PC-9 (cell line): ENCODE measurements at regions not wholly inside any gene's neighbourhood (a gene's known extent, or its start where the extent isn't known, plus 50 kb on each side); places are given as distances from the start of the nearest gene placed in this dataset.

ENCODE experiments used
- BruUV-seq: library from RNA; stranded (reverse); fragments of 400-500 nt; replicated peaks from 2 replicates; lab custom pipeline; 2021; lab: Mats Ljungman, UMichigan
- CTCF ChIA-PET: fragments of 300-600 bp; sonication (Branson Sonifier 250); formaldehyde crosslinking; loops from one replicate; lab custom pipeline; 2022; ENCODE audit warnings: antibody characterized with exemption; lab: Charles Lee
- POLR2A ChIA-PET: fragments of 300-600 bp; sonication (Branson Sonifier 250); formaldehyde crosslinking; loops from one replicate; lab custom pipeline; 2022; ENCODE audit warnings: antibody characterized with exemption; ENCODE audit not compliant: unreplicated experiment; lab: Charles Lee
- DNase-seq, 2 experiments: peaks; one replicate each; pipeline versions ENCODE4 v3.0.0 to v3.0.0-alpha.2; 2015 to 2022; ENCODE audit warnings: mixed read lengths in 1 of 2
- H2AFZ ChIP-seq: fragments of 200-600 bp; sonication (generic); 2 replicates; pipeline ENCODE4 v1.8.1; 2017; ENCODE audit warnings: antibody characterized with exemption
- H3F3A ChIP-seq: fragments of 200-600 bp; sonication (generic); 2 replicates; pipeline ENCODE4 v1.8.1; 2017; ENCODE audit warnings: antibody characterized with exemption, mild to moderate bottlenecking, low read depth; ENCODE audit not compliant: insufficient read depth
- H3K27ac ChIP-seq: fragments of 200-600 bp; sonication (generic); 2 replicates; pipeline ENCODE4 v1.6.1; 2016; ENCODE audit warnings: mixed run types
- H3K27me3 ChIP-seq: fragments of 200-600 bp; sonication (generic); 2 replicates; pipeline ENCODE4 v1.6.1; 2016; ENCODE audit warnings: low read depth, mixed run types; ENCODE audit not compliant: insufficient read depth
- H3K36me3 ChIP-seq: fragments of 200-600 bp; sonication (generic); 2 replicates; pipeline ENCODE4 v1.6.1; 2016; ENCODE audit warnings: low read depth, mixed run types
- H3K4me1 ChIP-seq: fragments of 200-600 bp; sonication (generic); replicated peaks from 2 replicates; pipeline ENCODE4 v1.6.1; 2016; ENCODE audit warnings: mixed run types; ENCODE audit not compliant: insufficient read depth
- H3K4me2 ChIP-seq: fragments of 200-600 bp; sonication (generic); 2 replicates; pipeline ENCODE4 v1.6.1; 2017; ENCODE audit warnings: mixed run types
- H3K4me3 ChIP-seq: fragments of 200-600 bp; sonication (generic); 2 replicates; pipeline ENCODE4 v1.6.1; 2016; ENCODE audit warnings: mixed run types
- H3K79me2 ChIP-seq: fragments of 200-600 bp; sonication (generic); 2 replicates; pipeline ENCODE4 v1.6.1; 2017; ENCODE audit warnings: low read depth, mixed run types
- H3K9me2 ChIP-seq: fragments of 200-600 bp; sonication (generic); 2 replicates; pipeline ENCODE4 v1.8.1; 2017; ENCODE audit warnings: mild to moderate bottlenecking; ENCODE audit not compliant: insufficient read depth
- H3K9me3 ChIP-seq: fragments of 200-600 bp; sonication (generic); 2 replicates; pipeline ENCODE4 v1.8.1; 2016; ENCODE audit warnings: low read depth; ENCODE audit not compliant: insufficient read depth
- H4K20me1 ChIP-seq: fragments of 200-600 bp; sonication (generic); 2 replicates; pipeline ENCODE4 v1.8.1; 2017; ENCODE audit not compliant: insufficient read depth
- CTCF ChIP-seq: fragments of 200-600 bp; sonication (generic); conservative IDR thresholded peaks from 2 replicates; pipeline ENCODE4 v1.6.1; 2017; ENCODE audit warnings: mixed run types, antibody characterized with exemption, mild to moderate bottlenecking, moderate library complexity
- EZH2 ChIP-seq: fragments of 200-600 bp; sonication (generic); IDR thresholded peaks from 2 replicates; pipeline ENCODE4 v1.8.0; 2017; ENCODE audit warnings: antibody characterized with exemption, low read depth
- intact Hi-C: fragments of 100-400 bp; cut with micrococcal nuclease; formaldehyde crosslinking; loops from one replicate; pipeline ENCODE4 v1.10.0; 2022; ENCODE audit not compliant: unreplicated experiment

GRCh38 chr20:21609221-21609620, 95.4 kb upstream of the NKX2-2 start:
- no peaks in the 10 kb centered on the region for H3F3A ChIP-seq
- no peaks in the 10 kb centered on the region for H3K36me3 ChIP-seq
- no peaks in the 10 kb centered on the region for H3K4me1 ChIP-seq
- H4K20me1 ChIP-seq, result no peaks in the 10 kb centered on the region
- no peaks in the 10 kb centered on the region for H3K79me2 ChIP-seq
- ChIA-PET CTCF (no interaction called here), POLR2A (no interaction called here)
- H2AFZ ChIP-seq, result no peak overlapping the region
- intact Hi-C loops, result no loop called here
- peaks cover 28% of the 10 kb centered on the region; the same call in 1 of the 2 replicates for H3K27me3 ChIP-seq
- no peak overlapping the region for H3K27ac ChIP-seq
- H3K4me3 ChIP-seq, result no peak overlapping the region
- H3K9me3 ChIP-seq, result no peaks in the 10 kb centered on the region; the same call in 1 of the 2 replicates
- BruUV-seq, result no TSS peak
- TF ChIP-seq CTCF (no peak), EZH2 (no peak)
- DNase-seq, result no peak
- no peaks in the 10 kb centered on the region for H3K9me2 ChIP-seq
- H3K4me2 ChIP-seq, result no peak overlapping the region

- Histone ChIP-seq H3K27me3 (peaks cover 25% of the 10 kb centered on the region; the same call in 1 of the 2 replicates), H3K9me2 (no peaks in the 10 kb centered on the region), H3K9me3 (no peaks in the 10 kb centered on the region; the same call in 1 of the 2 replicates), H3K36me3 (no peaks in the 10 kb centered on the region), H3K4me2 (no peak overlapping the region), H2AFZ (no peak overlapping the region), H3K4me3 (no peak overlapping the region), H3F3A (no peaks in the 10 kb centered on the region), H4K20me1 (no peaks in the 10 kb centered on the region), H3K79me2 (no peaks in the 10 kb centered on the region), H3K27ac (no peak overlapping the region), H3K4me1 (no peaks in the 10 kb centered on the region)
- CTCF ChIA-PET, result no interaction called here
- intact Hi-C loops, result no loop called here
- POLR2A ChIA-PET, result no interaction called here
- DNase-seq, result no peak
- no TSS peak for BruUV-seq
- no peak for TF ChIP-seq CTCF
- TF ChIP-seq EZH2, result no peak
These were observed 94.9 kb upstream of the NKX2-2 start for GRCh38 chr20:21608777-21609176.

- BruUV-seq, result no TSS peak
- no peaks in the 10 kb centered on the region for H3K4me1 ChIP-seq
- DNase-seq, result peak in 1 of 2 experiments; percentile 1
- intact Hi-C loops, result no loop called here
- peak overlapping the region; percentile 16; the same call in 1 of the 2 replicates for H3K4me2 ChIP-seq
- H2AFZ ChIP-seq, result 0 out of 2 replicates have a peak overlapping the region, but pooled peaks have one; percentile 39
- no peaks in the 10 kb centered on the region for H4K20me1 ChIP-seq
- POLR2A ChIA-PET, result no interaction called here
- TF ChIP-seq EZH2 (no peak), CTCF (no peak)
- H3K27me3 ChIP-seq, result peaks cover 24% of the 10 kb centered on the region; the same call in 1 of the 2 replicates
- no peaks in the 10 kb centered on the region; the same call in 1 of the 2 replicates for H3K9me3 ChIP-seq
- CTCF ChIA-PET, result no interaction called here
- H3K36me3 ChIP-seq, result no peaks in the 10 kb centered on the region
- no peaks in the 10 kb centered on the region for H3F3A ChIP-seq
- no peak overlapping the region for H3K27ac ChIP-seq
- H3K9me2 ChIP-seq, result no peaks in the 10 kb centered on the region
- no peak overlapping the region for H3K4me3 ChIP-seq
- H3K79me2 ChIP-seq, result no peaks in the 10 kb centered on the region
These were observed 94.3 kb upstream of the NKX2-2 start for GRCh38 chr20:21607971-21608725.
